ENCODE measurements at regions not wholly inside any gene's neighbourhood (a gene's known extent, or its start where the extent isn't known, plus 50 kb on each side); places are given as distances from the start of the nearest gene placed in this dataset.

- no peak for TF ChIP-seq CTCF (IDR thresholded peaks at IDR 0.05; ENCODE audit: low read length)
- no peak for TF ChIP-seq EZH2 (IDR thresholded peaks at IDR 0.05; ENCODE audit: borderline replicate concordance, low read length)
Measured at GRCh38 chr18:8554354-8554753, 54.9 kb upstream of the RAB12 start.

Data from OCI-LY1 (cell line).